GM12878 (cell line): ENCODE measurements at regions not wholly inside any gene's neighbourhood (a gene's known extent, or its start where the extent isn't known, plus 50 kb on each side); places are given as distances from the start of the nearest gene placed in this dataset.

ENCODE experiments used
- BRCA1 ChIP-seq: IDR thresholded peaks from 2 replicates; pipeline ENCODE4 v1.6.1; 2011; ENCODE audit warnings: low read depth, low read length, improper control_type of control experiment
- CHD2 ChIP-seq: IDR thresholded peaks from 2 replicates; pipeline ENCODE4 v1.6.1; 2011; ENCODE audit warnings: low read depth, low read length, improper control_type of control experiment, borderline replicate concordance
- EGR1 ChIP-seq, 2 experiments: IDR thresholded peaks; 1 replicate in 1 of 2; 2 replicates in 1 of 2; pipeline ENCODE4 v1.6.1; 2011 to 2012; ENCODE audit warnings: low read depth in 2 of 2, low read length in 2 of 2, borderline replicate concordance in 1 of 2, mild to moderate bottlenecking in 1 of 2, moderate library complexity in 1 of 2
- JUND ChIP-seq: IDR thresholded peaks from 2 replicates; pipeline ENCODE4 v1.6.1; 2012; ENCODE audit warnings: low read depth, mild to moderate bottlenecking, low read length, improper control_type of control experiment, moderate library complexity
- MEF2B ChIP-seq: fragments of 450-650 bp; IDR thresholded peaks from 2 replicates; pipeline ENCODE4 v1.6.1; 2018; ENCODE audit warnings: mild to moderate bottlenecking, moderate library complexity; ENCODE audit not compliant: partially characterized antibody, poor library complexity, severe bottlenecking
- MTA3 ChIP-seq: IDR thresholded peaks from 2 replicates; pipeline ENCODE4 v1.6.1; 2012; ENCODE audit warnings: low read length, inconsistent platforms, borderline replicate concordance
- NRF1 ChIP-seq: conservative IDR thresholded peaks from 2 replicates; pipeline ENCODE4 v1.6.1; 2011; ENCODE audit warnings: mild to moderate bottlenecking, low read depth, low read length, improper control_type of control experiment
- POLR2A ChIP-seq: IDR thresholded peaks from 2 replicates; pipeline ENCODE4 v1.6.1; 2011; ENCODE audit warnings: low read depth, mild to moderate bottlenecking, low read length
- RAD21 ChIP-seq: IDR thresholded peaks from 2 replicates; pipeline ENCODE4 v1.6.1; 2011; ENCODE audit warnings: mild to moderate bottlenecking, low read depth, low read length, moderate library complexity; ENCODE audit not compliant: insufficient read depth
- SMARCA5 ChIP-seq: fragments of 450-650 bp; IDR thresholded peaks from 2 replicates; pipeline ENCODE4 v1.6.1; 2017; ENCODE audit warnings: mild to moderate bottlenecking
- TAF1 ChIP-seq: IDR thresholded peaks from 2 replicates; pipeline ENCODE4 v1.6.1; 2011; ENCODE audit warnings: mild to moderate bottlenecking, low read depth, low read length, borderline replicate concordance
- TCF12 ChIP-seq: IDR thresholded peaks from 2 replicates; pipeline ENCODE4 v1.6.1; 2011; ENCODE audit warnings: low read depth, mild to moderate bottlenecking, low read length
- TF ChIP-seq, protein P1 (sequence below): fragments of 450-650 bp; IDR thresholded peaks from 2 replicates; pipeline ENCODE4 v1.6.1; 2017; ENCODE audit warnings: mild to moderate bottlenecking, moderate library complexity
- TF ChIP-seq, protein P2 (sequence below), 3 experiments: IDR thresholded peaks in 2 of 3; conservative IDR thresholded peaks in 1 of 3; 2 replicates each; pipeline ENCODE4 v1.5.1; 2011; ENCODE audit warnings: low read depth in 3 of 3, low read length in 3 of 3, mild to moderate bottlenecking in 3 of 3, control low read depth in 2 of 3, moderate library complexity in 2 of 3, inconsistent platforms in 1 of 3, mixed read lengths in 1 of 3; ENCODE audit not compliant: control insufficient read depth in 2 of 3, insufficient read depth in 1 of 3; ENCODE audit errors: extremely low read depth in 1 of 3

DNA sequence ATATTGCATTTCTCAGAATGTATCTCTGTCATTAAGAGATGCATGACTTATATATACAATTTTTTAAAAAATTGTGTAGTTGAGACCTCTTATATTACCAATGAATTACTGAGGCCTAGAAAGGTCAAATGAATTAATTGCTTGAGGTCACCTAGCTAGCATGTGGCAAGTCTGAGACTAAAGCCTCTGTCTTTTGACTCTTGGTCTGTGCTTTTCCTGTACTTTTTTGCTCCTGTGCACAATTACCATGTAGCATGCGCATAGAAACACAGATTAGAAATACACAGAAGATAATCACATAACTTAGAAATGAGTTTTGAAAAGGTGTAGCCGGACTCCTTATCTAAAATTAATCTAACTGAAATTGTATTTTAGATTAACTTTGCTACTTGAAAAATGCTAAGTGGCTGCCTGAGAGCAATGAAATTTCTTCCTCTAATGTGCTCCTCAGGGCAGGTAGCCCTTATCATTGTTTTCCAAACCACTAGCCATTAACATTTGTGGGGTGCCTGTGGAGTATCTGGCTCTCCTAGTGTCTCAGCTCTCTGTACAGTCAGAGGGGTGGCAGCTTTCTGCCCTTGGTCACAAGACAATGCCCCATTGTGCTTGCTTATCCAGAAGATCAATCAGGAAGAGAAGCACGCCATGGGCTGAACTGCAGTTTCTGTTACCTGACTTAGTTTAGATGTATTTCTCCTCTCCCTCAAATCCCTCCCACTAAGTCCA, 119.6 kb downstream of the RFC3 start:
- TF ChIP-seq, protein P1, sequence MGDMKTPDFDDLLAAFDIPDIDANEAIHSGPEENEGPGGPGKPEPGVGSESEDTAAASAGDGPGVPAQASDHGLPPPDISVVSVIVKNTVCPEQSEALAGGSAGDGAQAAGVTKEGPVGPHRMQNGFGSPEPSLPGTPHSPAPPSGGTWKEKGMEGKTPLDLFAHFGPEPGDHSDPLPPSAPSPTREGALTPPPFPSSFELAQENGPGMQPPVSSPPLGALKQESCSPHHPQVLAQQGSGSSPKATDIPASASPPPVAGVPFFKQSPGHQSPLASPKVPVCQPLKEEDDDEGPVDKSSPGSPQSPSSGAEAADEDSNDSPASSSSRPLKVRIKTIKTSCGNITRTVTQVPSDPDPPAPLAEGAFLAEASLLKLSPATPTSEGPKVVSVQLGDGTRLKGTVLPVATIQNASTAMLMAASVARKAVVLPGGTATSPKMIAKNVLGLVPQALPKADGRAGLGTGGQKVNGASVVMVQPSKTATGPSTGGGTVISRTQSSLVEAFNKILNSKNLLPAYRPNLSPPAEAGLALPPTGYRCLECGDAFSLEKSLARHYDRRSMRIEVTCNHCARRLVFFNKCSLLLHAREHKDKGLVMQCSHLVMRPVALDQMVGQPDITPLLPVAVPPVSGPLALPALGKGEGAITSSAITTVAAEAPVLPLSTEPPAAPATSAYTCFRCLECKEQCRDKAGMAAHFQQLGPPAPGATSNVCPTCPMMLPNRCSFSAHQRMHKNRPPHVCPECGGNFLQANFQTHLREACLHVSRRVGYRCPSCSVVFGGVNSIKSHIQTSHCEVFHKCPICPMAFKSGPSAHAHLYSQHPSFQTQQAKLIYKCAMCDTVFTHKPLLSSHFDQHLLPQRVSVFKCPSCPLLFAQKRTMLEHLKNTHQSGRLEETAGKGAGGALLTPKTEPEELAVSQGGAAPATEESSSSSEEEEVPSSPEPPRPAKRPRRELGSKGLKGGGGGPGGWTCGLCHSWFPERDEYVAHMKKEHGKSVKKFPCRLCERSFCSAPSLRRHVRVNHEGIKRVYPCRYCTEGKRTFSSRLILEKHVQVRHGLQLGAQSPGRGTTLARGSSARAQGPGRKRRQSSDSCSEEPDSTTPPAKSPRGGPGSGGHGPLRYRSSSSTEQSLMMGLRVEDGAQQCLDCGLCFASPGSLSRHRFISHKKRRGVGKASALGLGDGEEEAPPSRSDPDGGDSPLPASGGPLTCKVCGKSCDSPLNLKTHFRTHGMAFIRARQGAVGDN = no peak
- TF ChIP-seq MTA3 (no peak), BRCA1 (no peak), RAD21 (no peak), JUND (no peak), NRF1 (no peak), SMARCA5 (no peak), CHD2 (no peak), EGR1 (IDR thresholded peaks at IDR 0.05; ENCODE audit: borderline replicate concordance in 1 of 2, low read depth in 2 of 2, low read length in 2 of 2) (no peak), MEF2B (no peak), TCF12 (no peak), POLR2A (no peak), TAF1 (no peak)
- TF ChIP-seq, protein P2, sequence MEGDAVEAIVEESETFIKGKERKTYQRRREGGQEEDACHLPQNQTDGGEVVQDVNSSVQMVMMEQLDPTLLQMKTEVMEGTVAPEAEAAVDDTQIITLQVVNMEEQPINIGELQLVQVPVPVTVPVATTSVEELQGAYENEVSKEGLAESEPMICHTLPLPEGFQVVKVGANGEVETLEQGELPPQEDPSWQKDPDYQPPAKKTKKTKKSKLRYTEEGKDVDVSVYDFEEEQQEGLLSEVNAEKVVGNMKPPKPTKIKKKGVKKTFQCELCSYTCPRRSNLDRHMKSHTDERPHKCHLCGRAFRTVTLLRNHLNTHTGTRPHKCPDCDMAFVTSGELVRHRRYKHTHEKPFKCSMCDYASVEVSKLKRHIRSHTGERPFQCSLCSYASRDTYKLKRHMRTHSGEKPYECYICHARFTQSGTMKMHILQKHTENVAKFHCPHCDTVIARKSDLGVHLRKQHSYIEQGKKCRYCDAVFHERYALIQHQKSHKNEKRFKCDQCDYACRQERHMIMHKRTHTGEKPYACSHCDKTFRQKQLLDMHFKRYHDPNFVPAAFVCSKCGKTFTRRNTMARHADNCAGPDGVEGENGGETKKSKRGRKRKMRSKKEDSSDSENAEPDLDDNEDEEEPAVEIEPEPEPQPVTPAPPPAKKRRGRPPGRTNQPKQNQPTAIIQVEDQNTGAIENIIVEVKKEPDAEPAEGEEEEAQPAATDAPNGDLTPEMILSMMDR (IDR thresholded peaks at IDR 0.05 in 2 of 3, conservative IDR thresholded peaks at IDR 0.05 in 1 of 3; ENCODE audit: control insufficient read depth in 2 of 3, extremely low read depth in 1 of 3, insufficient read depth in 1 of 3, low read depth in 3 of 3, low read length in 3 of 3) = no peak
